Esophagus muscularis mucosa (tissue), 4 donors: ENCODE measurements at regions not wholly inside any gene's neighbourhood (a gene's known extent, or its start where the extent isn't known, plus 50 kb on each side); places are given as distances from the start of the nearest gene placed in this dataset.
"Not testable (repeated sequence)": the region's sequence is repeated elsewhere in the genome, so short reads cannot be mapped to it uniquely, and the experiment has no call there.

Experiments
- DNase-seq: peaks from one replicate; pipeline ENCODE4 v3.0.0-alpha.2; 2017; ENCODE audit errors: extremely low spot score
- H3K27ac ChIP-seq, 4 donors: fragments of 200-600 bp; sonication (generic); replicated peaks in 1 of 4; 1 replicate in 3 of 4; 2 replicates in 1 of 4; pipeline ENCODE4 v1.5.1; 2016 to 2019; ENCODE audit warnings: mild to moderate bottlenecking in 1 of 4
- H3K27me3 ChIP-seq, 4 donors: fragments of 200-600 bp; sonication (generic); one replicate each; pipeline versions ENCODE4 v1.5.1 to v1.6.0; 2016 to 2019
- H3K36me3 ChIP-seq, 4 donors: fragments of 200-600 bp; sonication (generic); one replicate each; pipeline ENCODE4 v1.5.1; 2016 to 2019
- H3K4me1 ChIP-seq, 4 donors: fragments of 200-600 bp; sonication (generic); one replicate each; pipeline ENCODE4 v1.5.1; 2016 to 2019
- H3K4me3 ChIP-seq, 4 donors: fragments of 200-600 bp; sonication (generic); 1 replicate in 2 of 4; 2 replicates in 2 of 4; pipeline ENCODE4 v1.5.1; 2016 to 2019; ENCODE audit warnings: mild to moderate bottlenecking in 4 of 4, moderate library complexity in 1 of 4
- H3K9me3 ChIP-seq, 4 donors: fragments of 200-600 bp; sonication (generic); 1 replicate in 3 of 4; 2 replicates in 1 of 4; pipeline ENCODE4 v1.5.1; 2016 to 2019
- EP300 ChIP-seq: sonication (generic); formaldehyde crosslinking; IDR thresholded peaks from one replicate; pipeline ENCODE4 v1.6.1; 2017; ENCODE audit warnings: antibody characterized with exemption
- POLR2A ChIP-seq: fragments of 450-650 bp; IDR thresholded peaks from one replicate; pipeline ENCODE4 v1.6.1; 2017; ENCODE audit warnings: antibody characterized with exemption, moderate library complexity, mild to moderate bottlenecking, low read depth
- POLR2AphosphoS5 ChIP-seq, 2 donors: sonication (generic); formaldehyde crosslinking; IDR thresholded peaks; one replicate each; pipeline ENCODE4 v1.6.1; 2017; ENCODE audit warnings: antibody characterized with exemption in 2 of 2
- WGBS: methylation state at CpG from one replicate; pipeline ENCODE4 v1.1.5; 2018; 5-methylcytosine and 5-hydroxymethylcytosine counted together
- intact Hi-C: fragments of 100-400 bp; cut with DNase I; formaldehyde crosslinking; loops from one replicate; pipeline ENCODE4 v1.15.1; 2023
- TF ChIP-seq, protein P1 (sequence below), 3 experiments: fragments of 200-600 bp in 2 of 3; fragments of 450-650 bp in 1 of 3; sonication (generic) in 2 of 3; IDR thresholded peaks; one replicate each; pipeline ENCODE4 v1.5.1; 2017 to 2019; ENCODE audit warnings: antibody characterized with exemption in 3 of 3, mild to moderate bottlenecking in 2 of 3, moderate library complexity in 1 of 3

DNA sequence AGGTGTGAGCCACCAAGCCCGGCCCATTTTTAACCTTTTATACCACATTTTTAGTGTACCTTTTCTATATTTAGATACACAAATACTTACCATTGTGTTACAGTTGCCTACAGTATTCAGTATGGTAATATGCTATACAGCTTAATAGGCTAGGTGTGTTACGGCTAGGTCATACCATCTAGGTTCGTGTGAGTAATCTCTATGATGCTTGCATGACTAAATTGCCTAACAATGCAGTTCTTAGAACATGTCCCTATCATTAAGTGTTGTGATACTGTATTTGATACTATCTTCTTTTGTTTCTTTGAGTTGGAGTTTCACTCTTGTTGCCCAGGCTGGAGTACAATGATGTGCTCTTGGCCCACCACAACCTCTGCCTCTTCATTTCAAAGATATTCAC lies 387.7 kb upstream of the SASH1 start:
- Histone ChIP-seq H3K4me3 (no peak overlapping the region), H3K27me3 (no peaks in the 10 kb centered on the region), H3K9me3 (no peaks in the 10 kb centered on the region), H3K36me3 (no peaks in the 10 kb centered on the region), H3K27ac (no peak overlapping the region), H3K4me1 (peaks cover 0 to 14% (median 10%) of the 10 kb centered on the region in 4 donors)
- intact Hi-C loops: no loop called here
- WGBS: 93% methylated on average over 3 of the region's 3 CpGs
- no peak for TF ChIP-seq EP300
- no peak for TF ChIP-seq POLR2A
- TF ChIP-seq, protein P1, sequence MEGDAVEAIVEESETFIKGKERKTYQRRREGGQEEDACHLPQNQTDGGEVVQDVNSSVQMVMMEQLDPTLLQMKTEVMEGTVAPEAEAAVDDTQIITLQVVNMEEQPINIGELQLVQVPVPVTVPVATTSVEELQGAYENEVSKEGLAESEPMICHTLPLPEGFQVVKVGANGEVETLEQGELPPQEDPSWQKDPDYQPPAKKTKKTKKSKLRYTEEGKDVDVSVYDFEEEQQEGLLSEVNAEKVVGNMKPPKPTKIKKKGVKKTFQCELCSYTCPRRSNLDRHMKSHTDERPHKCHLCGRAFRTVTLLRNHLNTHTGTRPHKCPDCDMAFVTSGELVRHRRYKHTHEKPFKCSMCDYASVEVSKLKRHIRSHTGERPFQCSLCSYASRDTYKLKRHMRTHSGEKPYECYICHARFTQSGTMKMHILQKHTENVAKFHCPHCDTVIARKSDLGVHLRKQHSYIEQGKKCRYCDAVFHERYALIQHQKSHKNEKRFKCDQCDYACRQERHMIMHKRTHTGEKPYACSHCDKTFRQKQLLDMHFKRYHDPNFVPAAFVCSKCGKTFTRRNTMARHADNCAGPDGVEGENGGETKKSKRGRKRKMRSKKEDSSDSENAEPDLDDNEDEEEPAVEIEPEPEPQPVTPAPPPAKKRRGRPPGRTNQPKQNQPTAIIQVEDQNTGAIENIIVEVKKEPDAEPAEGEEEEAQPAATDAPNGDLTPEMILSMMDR (IDR thresholded peaks at IDR 0.05): no peak
- TF ChIP-seq POLR2AphosphoS5 (IDR thresholded peaks at IDR 0.05): no peak
- no peak for DNase-seq

DNA sequence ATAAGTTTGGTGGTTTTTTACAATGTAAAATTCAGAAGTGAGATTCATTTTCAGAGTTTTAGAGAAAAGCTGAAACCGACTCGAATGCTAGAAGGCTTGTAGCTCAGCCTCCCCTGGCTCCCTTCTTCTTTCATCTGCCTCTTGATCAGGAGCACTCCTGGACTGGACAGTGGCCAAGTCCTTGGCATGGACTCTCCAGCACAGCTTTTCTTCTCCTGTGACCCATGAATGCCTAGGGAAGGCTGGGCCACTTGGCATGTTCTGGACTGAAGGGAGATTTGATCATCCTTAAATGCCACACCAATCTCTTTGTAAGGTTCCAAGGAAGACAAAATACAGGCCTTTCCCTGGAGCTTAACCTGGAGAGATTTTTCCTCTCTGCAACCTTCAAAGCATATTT lies 384.0 kb upstream of the SASH1 start:
- no peaks in the 10 kb centered on the region for H3K36me3 ChIP-seq
- no peak for DNase-seq
- H3K4me3 ChIP-seq: no peak overlapping the region
- intact Hi-C loops: no loop called here
- H3K27ac ChIP-seq: no peak overlapping the region
- H3K9me3 ChIP-seq: no peaks in the 10 kb centered on the region
- H3K4me1 ChIP-seq: peaks cover 0 to 3% (median 0%) of the 10 kb centered on the region in 4 donors
- TF ChIP-seq POLR2A (no peak), POLR2AphosphoS5 (IDR thresholded peaks at IDR 0.05) (no peak), EP300 (no peak)
- TF ChIP-seq, protein P1 (IDR thresholded peaks at IDR 0.05): no peak
- H3K27me3 ChIP-seq: no peaks in the 10 kb centered on the region
- 72% methylated on average over 2 of the region's 2 CpGs for WGBS

DNA sequence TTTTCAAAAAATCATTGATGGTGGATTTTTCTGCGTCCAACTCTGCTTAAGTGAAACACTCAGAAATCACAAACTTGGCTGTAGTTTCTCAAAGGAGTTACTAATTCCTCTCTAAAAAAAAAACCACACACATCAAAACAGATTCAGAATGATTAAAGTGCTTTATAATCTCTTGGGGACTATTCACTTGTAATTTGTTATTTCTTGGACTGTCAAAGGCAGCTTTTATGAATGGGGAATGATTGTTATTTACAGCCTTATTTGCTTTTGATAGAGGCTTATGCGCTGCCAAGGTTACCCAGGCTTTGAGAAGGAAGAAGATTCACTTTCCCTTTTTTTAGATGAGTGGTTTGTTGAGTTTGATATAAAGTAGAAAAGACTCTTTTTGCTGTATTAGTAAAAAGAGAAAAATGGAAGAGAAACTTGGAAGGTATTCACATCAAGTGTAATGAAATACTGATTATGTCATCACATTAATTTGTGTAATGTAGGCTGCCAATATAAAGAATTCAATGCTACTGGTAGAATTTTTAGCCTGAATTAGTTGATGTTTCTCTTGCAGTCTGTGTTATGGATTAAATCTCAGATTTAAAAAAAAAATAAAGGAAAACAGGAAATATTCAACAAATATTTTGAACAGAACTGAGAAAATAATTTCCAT lies 381.0 kb upstream of the SASH1 start:
- Histone ChIP-seq H3K36me3 (no peaks in the 10 kb centered on the region), H3K4me1 (peaks cover 0 to 3% (median 0%) of the 10 kb centered on the region in 4 donors), H3K9me3 (no peaks in the 10 kb centered on the region), H3K27me3 (no peaks in the 10 kb centered on the region), H3K4me3 (no peak overlapping the region), H3K27ac (no peak overlapping the region)
- intact Hi-C loops: no loop called here
- no peak for TF ChIP-seq POLR2A
- TF ChIP-seq, protein P1 (IDR thresholded peaks at IDR 0.05): no peak
- TF ChIP-seq POLR2AphosphoS5 (IDR thresholded peaks at IDR 0.05): no peak
- no peak for TF ChIP-seq EP300
- WGBS: 46% methylated on average over 2 of the region's 2 CpGs
- no peak for DNase-seq

DNA sequence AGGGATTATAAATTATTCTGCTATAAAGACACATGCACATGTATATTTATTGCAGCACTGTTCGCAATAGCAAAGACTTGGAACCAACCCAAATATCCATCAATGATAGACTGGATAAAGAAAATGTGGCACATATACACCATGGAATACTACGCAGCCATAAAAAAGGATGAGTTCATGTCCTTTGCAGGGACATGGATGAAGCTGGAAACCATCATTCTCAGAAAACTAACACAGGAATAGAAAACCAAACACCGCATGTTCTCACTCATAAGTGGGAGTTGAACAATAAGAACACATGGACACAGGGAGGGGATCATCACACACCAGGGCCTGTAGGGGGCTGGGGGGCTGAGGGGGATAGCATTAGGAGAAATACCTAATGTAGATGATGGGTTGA lies 377.2 kb upstream of the SASH1 start:
- H3K9me3 ChIP-seq, H3K27ac ChIP-seq, H3K4me1 ChIP-seq, H3K4me3 ChIP-seq, intact Hi-C loops, H3K36me3 ChIP-seq, H3K27me3 ChIP-seq, DNase-seq: not testable (repeated sequence)
- WGBS: 86% methylated on average over 3 of the region's 3 CpGs

DNA sequence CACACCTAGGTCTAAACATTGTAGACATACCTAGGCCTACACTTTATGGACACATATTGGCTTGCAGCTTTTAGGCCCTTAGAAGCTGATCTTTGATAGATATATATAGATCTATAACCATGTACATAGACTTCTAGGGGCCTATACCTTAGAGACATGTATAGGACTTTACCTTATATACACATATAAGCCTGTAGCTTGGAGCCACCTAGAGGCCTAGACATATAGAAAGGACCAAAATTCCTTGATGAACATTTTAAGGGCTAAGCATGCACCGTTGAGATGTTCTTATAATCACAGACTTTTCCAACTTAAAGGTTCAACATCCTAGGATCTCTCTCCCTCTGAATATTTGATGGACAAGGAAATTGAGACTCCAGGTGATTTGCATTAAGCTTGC lies 371.7 kb upstream of the SASH1 start:
- no peak for DNase-seq
- intact Hi-C loops: no loop called here
- no peaks in the 10 kb centered on the region for H3K4me1 ChIP-seq
- no peak overlapping the region for H3K4me3 ChIP-seq
- H3K9me3 ChIP-seq: peaks cover 0 to 9% (median 0%) of the 10 kb centered on the region in 4 donors
- TF ChIP-seq POLR2AphosphoS5 (IDR thresholded peaks at IDR 0.05) (no peak), EP300 (no peak), POLR2A (no peak)
- TF ChIP-seq, protein P1 (IDR thresholded peaks at IDR 0.05): no peak
- no peaks in the 10 kb centered on the region for H3K27me3 ChIP-seq
- no peaks in the 10 kb centered on the region for H3K36me3 ChIP-seq
- WGBS: 89% methylated on average over 1 of the region's 1 CpG
- H3K27ac ChIP-seq: no peak overlapping the region
